Astrocyte (in vitro differentiated cells and primary cell): ENCODE measurements at regions not wholly inside any gene's neighbourhood (a gene's known extent, or its start where the extent isn't known, plus 50 kb on each side); places are given as distances from the start of the nearest gene placed in this dataset.

Experiments used
- DNase-seq: peaks from one replicate; pipeline ENCODE4 v3.0.0-alpha.2; 2010; ENCODE audit warnings: low read depth
- FAIRE-seq: peaks from 2 replicates; lab custom pipeline; 2011; peaks lifted over from hg19 to GRCh38; lab: Jason Lieb, UNC
- H2AFZ ChIP-seq: 2 replicates; pipeline ENCODE4 v1.6.0; 2012; ENCODE audit warnings: low read depth, low read length, inconsistent platforms
- H3K27ac ChIP-seq: 2 replicates; pipeline ENCODE4 v1.5.1; 2011; ENCODE audit warnings: low read depth, low read length, inconsistent platforms
- H3K27me3 ChIP-seq: 2 replicates; pipeline ENCODE4 v1.6.0; 2011; ENCODE audit warnings: low read length, inconsistent platforms; ENCODE audit not compliant: insufficient read depth
- H3K36me3 ChIP-seq: 2 replicates; pipeline ENCODE4 v1.5.1; 2011; ENCODE audit warnings: low read length, inconsistent platforms; ENCODE audit not compliant: insufficient read depth
- H3K4me1 ChIP-seq: 2 replicates; pipeline ENCODE4 v1.5.1; 2011; ENCODE audit warnings: low read length, inconsistent platforms; ENCODE audit not compliant: insufficient read depth
- H3K4me2 ChIP-seq: 2 replicates; pipeline ENCODE4 v1.6.0; 2012; ENCODE audit warnings: low read length, inconsistent platforms
- H3K4me3 ChIP-seq: 2 replicates; pipeline ENCODE4 v1.5.1; 2011; ENCODE audit warnings: low read depth, mild to moderate bottlenecking, low read length, inconsistent platforms; ENCODE audit not compliant: insufficient read depth
- H3K79me2 ChIP-seq: 2 replicates; pipeline ENCODE4 v1.6.0; 2012; ENCODE audit warnings: mild to moderate bottlenecking, low read length, inconsistent platforms; ENCODE audit not compliant: insufficient read depth
- H3K9ac ChIP-seq: 2 replicates; pipeline ENCODE4 v1.6.0; 2012; ENCODE audit warnings: mild to moderate bottlenecking, low read length, inconsistent platforms
- H3K9me3 ChIP-seq: 2 replicates; pipeline ENCODE4 v1.5.1; 2012; ENCODE audit warnings: low read depth, mild to moderate bottlenecking, low read length, inconsistent platforms; ENCODE audit not compliant: insufficient read depth
- H4K20me1 ChIP-seq: 2 replicates; pipeline ENCODE4 v1.6.0; 2012; ENCODE audit warnings: low read length, inconsistent platforms; ENCODE audit not compliant: insufficient read depth
- H3K27ac Mint-ChIP-seq: one replicate; pipeline ENCODE4 v1.8.0; 2021; ENCODE audit warnings: mild to moderate bottlenecking, mixed read lengths; ENCODE audit not compliant: unreplicated experiment
- H3K27me3 Mint-ChIP-seq: one replicate; pipeline ENCODE4 v1.8.0; 2021; ENCODE audit warnings: low read depth, mixed read lengths; ENCODE audit not compliant: unreplicated experiment
- H3K36me3 Mint-ChIP-seq: one replicate; pipeline ENCODE4 v1.8.0; 2021; ENCODE audit warnings: low read depth, mixed read lengths; ENCODE audit not compliant: unreplicated experiment
- H3K4me1 Mint-ChIP-seq: one replicate; pipeline ENCODE4 v1.8.0; 2021; ENCODE audit warnings: low read depth, mixed read lengths; ENCODE audit not compliant: unreplicated experiment
- H3K4me3 Mint-ChIP-seq: one replicate; pipeline ENCODE4 v1.8.0; 2021; ENCODE audit warnings: mild to moderate bottlenecking, moderate library complexity, mixed read lengths; ENCODE audit not compliant: unreplicated experiment
- H3K9me3 Mint-ChIP-seq: one replicate; pipeline ENCODE4 v1.8.0; 2021; ENCODE audit warnings: mild to moderate bottlenecking, mixed read lengths; ENCODE audit not compliant: unreplicated experiment
- EZH2 ChIP-seq: IDR thresholded peaks from 2 replicates; pipeline ENCODE4 v1.6.1; 2012; ENCODE audit warnings: mild to moderate bottlenecking, low read length, inconsistent platforms; ENCODE audit not compliant: insufficient read depth
- TF ChIP-seq, protein P1 (sequence below): IDR thresholded peaks from 2 replicates; pipeline ENCODE4 v1.5.1; 2011; ENCODE audit warnings: low read depth, mild to moderate bottlenecking, inconsistent platforms, low read length, moderate library complexity; ENCODE audit not compliant: insufficient read depth

DNA sequence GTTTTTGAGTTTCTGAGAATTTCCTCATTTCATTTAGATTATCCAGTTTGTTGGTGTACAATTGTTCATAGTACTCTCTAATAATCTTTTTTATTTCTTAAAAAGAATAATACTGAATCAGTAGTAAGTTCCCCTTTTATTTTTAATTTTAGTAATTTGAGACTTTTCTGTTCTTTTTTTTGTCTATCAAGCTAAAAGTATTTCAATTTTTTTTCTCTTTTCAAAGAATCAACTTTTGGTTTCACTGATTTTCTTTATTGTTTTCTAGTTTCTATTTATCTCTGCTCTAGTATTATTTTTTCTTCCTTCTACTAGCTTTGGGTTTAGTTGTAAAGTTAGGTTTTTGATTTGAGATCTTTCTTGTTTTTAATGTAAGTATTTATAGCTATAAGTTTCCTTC lies 60.6 kb upstream of the ARL15 start:
- FAIRE-seq (no peak), DNase-seq (no peak)
- H3K27ac ChIP-seq: no peak overlapping the region
- no peaks in the 10 kb centered on the region for H3K79me2 ChIP-seq
- Mint-ChIP-seq H3K36me3 (no peaks in the 10 kb centered on the region), H3K27me3 (no peaks in the 10 kb centered on the region), H3K4me1 (no peaks in the 10 kb centered on the region), H3K9me3 (peaks cover 3% of the 10 kb centered on the region), H3K27ac (no peak overlapping the region), H3K4me3 (no peak overlapping the region)
- no peaks in the 10 kb centered on the region for H3K4me1 ChIP-seq
- H3K9me3 ChIP-seq: no peaks in the 10 kb centered on the region
- no peak overlapping the region for H3K4me3 ChIP-seq
- no peaks in the 10 kb centered on the region for H3K36me3 ChIP-seq
- no peak overlapping the region for H3K4me2 ChIP-seq
- no peaks in the 10 kb centered on the region for H3K27me3 ChIP-seq
- TF ChIP-seq, protein P1, sequence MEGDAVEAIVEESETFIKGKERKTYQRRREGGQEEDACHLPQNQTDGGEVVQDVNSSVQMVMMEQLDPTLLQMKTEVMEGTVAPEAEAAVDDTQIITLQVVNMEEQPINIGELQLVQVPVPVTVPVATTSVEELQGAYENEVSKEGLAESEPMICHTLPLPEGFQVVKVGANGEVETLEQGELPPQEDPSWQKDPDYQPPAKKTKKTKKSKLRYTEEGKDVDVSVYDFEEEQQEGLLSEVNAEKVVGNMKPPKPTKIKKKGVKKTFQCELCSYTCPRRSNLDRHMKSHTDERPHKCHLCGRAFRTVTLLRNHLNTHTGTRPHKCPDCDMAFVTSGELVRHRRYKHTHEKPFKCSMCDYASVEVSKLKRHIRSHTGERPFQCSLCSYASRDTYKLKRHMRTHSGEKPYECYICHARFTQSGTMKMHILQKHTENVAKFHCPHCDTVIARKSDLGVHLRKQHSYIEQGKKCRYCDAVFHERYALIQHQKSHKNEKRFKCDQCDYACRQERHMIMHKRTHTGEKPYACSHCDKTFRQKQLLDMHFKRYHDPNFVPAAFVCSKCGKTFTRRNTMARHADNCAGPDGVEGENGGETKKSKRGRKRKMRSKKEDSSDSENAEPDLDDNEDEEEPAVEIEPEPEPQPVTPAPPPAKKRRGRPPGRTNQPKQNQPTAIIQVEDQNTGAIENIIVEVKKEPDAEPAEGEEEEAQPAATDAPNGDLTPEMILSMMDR: no peak
- no peak for TF ChIP-seq EZH2
- H4K20me1 ChIP-seq: no peaks in the 10 kb centered on the region
- H2AFZ ChIP-seq: no peak overlapping the region
- no peak overlapping the region for H3K9ac ChIP-seq

DNA sequence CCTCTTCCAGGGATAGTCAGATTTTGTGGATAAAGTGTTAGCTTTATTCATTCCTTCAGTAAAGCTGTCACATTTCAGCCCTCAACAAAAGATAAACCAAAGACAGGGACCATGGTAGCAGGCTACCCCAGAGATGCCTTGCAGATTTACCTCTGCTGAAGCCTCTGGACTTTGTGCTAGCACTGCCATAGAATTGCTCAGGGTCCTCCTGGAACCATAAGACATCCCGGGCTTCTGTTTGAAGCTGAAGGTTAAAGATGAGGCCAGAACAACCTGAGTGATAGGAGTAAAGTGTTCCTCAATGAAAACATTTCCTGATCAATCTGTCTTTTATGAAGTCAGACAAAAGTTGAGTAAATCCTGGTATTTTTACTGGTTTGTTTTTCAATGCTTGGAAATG lies 57.5 kb upstream of the ARL15 start:
- Mint-ChIP-seq H3K4me3 (no peak overlapping the region), H3K27ac (no peak overlapping the region), H3K36me3 (no peaks in the 10 kb centered on the region), H3K9me3 (peaks cover 3% of the 10 kb centered on the region), H3K27me3 (no peaks in the 10 kb centered on the region), H3K4me1 (peaks cover 9% of the 10 kb centered on the region)
- no peak overlapping the region for H3K4me3 ChIP-seq
- H3K27ac ChIP-seq: no peak overlapping the region
- no peak overlapping the region for H2AFZ ChIP-seq
- no peak for TF ChIP-seq EZH2
- TF ChIP-seq, protein P1: no peak
- H3K4me1 ChIP-seq: no peaks in the 10 kb centered on the region
- no peaks in the 10 kb centered on the region for H3K36me3 ChIP-seq
- FAIRE-seq (no peak), DNase-seq (no peak)
- H3K4me2 ChIP-seq: no peak overlapping the region
- H3K27me3 ChIP-seq: no peaks in the 10 kb centered on the region
- H4K20me1 ChIP-seq: no peaks in the 10 kb centered on the region
- H3K79me2 ChIP-seq: no peaks in the 10 kb centered on the region
- no peak overlapping the region for H3K9ac ChIP-seq
- no peaks in the 10 kb centered on the region for H3K9me3 ChIP-seq

DNA sequence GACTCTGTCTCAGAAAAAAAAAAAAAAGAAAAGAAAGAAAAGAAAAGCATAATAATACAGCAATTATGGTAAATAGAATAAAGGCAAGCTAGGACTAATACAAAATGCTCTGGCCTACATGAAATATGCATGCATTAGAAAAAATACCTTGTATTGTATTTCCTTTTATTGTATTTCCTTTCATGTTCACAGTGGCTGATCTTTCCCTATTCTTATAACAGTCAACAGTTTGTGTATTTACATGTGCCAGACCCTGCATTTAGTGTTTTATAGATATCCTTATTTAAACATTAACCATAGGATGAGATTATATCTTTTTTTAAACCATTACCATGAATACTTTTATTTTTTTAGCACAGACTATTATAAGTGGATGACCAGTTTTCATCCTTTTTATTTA lies 56.3 kb upstream of the ARL15 start:
- TF ChIP-seq EZH2: no peak
- TF ChIP-seq, protein P1: no peak
- no peak for FAIRE-seq
- Histone ChIP-seq H3K36me3 (no peaks in the 10 kb centered on the region), H3K4me2 (no peak overlapping the region), H3K4me1 (no peaks in the 10 kb centered on the region), H3K27ac (no peak overlapping the region), H4K20me1 (no peaks in the 10 kb centered on the region), H3K9me3 (no peaks in the 10 kb centered on the region), H3K79me2 (no peaks in the 10 kb centered on the region), H3K4me3 (no peak overlapping the region), H2AFZ (no peak overlapping the region), H3K27me3 (no peaks in the 10 kb centered on the region), H3K9ac (no peak overlapping the region)
- no peak for DNase-seq
- Mint-ChIP-seq H3K9me3 (no peaks in the 10 kb centered on the region), H3K4me3 (no peak overlapping the region), H3K4me1 (peaks cover 10% of the 10 kb centered on the region), H3K27me3 (no peaks in the 10 kb centered on the region), H3K27ac (no peak overlapping the region), H3K36me3 (no peaks in the 10 kb centered on the region)
